ENCODE measurements at regions not wholly inside any gene's neighbourhood (a gene's known extent, or its start where the extent isn't known, plus 50 kb on each side); places are given as distances from the start of the nearest gene placed in this dataset.
"Not testable (repeated sequence)": the region's sequence is repeated elsewhere in the genome, so short reads cannot be mapped to it uniquely, and the experiment has no call there.

- DNase-seq (ENCODE audit: extremely low spot score in 2 of 2): no peak
- Histone ChIP-seq H3K36me3 (no peaks in the 10 kb centered on the region), H3K27me3 (no peaks in the 10 kb centered on the region), H3K9me3 (no peaks in the 10 kb centered on the region), H3K4me3 (no peak overlapping the region), H3K4me1 (no peaks in the 10 kb centered on the region), H3K27ac (no peak overlapping the region)
- TF ChIP-seq CTCF (IDR thresholded peaks at IDR 0.05) (no peak), POLR2A (IDR thresholded peaks at IDR 0.05) (no peak), POLR2AphosphoS5 (IDR thresholded peaks at IDR 0.05; ENCODE audit: insufficient read depth in 1 of 2, low read depth in 1 of 2) (no peak)
- intact Hi-C loops (cut with DNase I): no loop called here
Measured at GRCh38 chr14:45610318-45610717, 357.3 kb upstream of the MIS18BP1 start.

DNA sequence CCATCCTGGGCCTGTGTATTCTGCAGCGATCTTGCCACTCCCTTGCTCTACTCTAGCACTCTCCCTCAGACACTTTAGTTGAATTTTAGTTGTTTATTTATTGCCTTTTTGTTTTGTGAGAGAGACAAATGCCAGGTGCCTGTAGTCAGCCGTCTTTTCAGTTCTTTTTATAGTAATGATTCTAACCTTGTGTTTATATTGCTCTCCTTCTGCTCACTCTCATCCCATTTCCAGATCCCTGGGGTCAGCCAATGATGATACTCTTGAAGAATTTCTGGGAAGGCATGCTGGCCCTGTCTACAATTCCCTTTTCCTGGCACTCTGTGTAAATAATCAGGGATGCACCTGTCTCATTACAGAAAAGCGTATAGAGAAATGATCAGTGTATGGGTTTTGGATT lies 334.1 kb upstream of the MIS18BP1 start:
- no peak overlapping the region for H3K27ac ChIP-seq
- H3K36me3 ChIP-seq: no peaks in the 10 kb centered on the region
- no peaks in the 10 kb centered on the region for H3K9me3 ChIP-seq
- H3K4me1 ChIP-seq: no peaks in the 10 kb centered on the region
- TF ChIP-seq POLR2A (IDR thresholded peaks at IDR 0.05) (no peak), POLR2AphosphoS5 (IDR thresholded peaks at IDR 0.05; ENCODE audit: insufficient read depth in 1 of 2, low read depth in 1 of 2) (no peak), CTCF (IDR thresholded peaks at IDR 0.05) (no peak)
- intact Hi-C loops (cut with DNase I): no loop called here
- no peak overlapping the region for H3K4me3 ChIP-seq
- H3K27me3 ChIP-seq: no peaks in the 10 kb centered on the region
- DNase-seq (ENCODE audit: extremely low spot score in 2 of 2): no peak

DNA sequence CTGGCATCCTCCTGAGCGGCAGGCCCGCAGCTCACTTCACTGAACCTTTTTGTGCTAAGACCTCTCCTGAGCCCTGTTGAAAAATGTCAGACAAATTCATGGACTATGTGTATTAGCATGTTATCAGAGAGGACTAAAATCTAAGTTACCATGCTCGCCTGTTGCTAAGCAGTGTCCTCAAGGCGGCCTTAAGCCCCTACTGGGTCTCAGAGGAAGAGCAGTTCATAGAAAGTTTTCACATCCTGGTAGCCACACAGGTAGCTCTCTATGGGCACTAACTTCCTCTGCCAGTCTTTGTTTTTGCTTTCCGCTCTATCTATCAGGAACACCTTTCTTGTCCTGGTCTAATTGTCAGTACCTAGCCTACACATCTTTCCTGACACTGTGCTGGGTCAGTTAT lies 306.6 kb upstream of the MIS18BP1 start:
- H3K4me1 ChIP-seq: no peaks in the 10 kb centered on the region
- no peak overlapping the region for H3K4me3 ChIP-seq
- no peaks in the 10 kb centered on the region for H3K27me3 ChIP-seq
- H3K27ac ChIP-seq: no peak overlapping the region
- H3K9me3 ChIP-seq: no peaks in the 10 kb centered on the region
- TF ChIP-seq POLR2AphosphoS5 (IDR thresholded peaks at IDR 0.05; ENCODE audit: insufficient read depth in 1 of 2, low read depth in 1 of 2): no peak
- no peak for TF ChIP-seq CTCF (IDR thresholded peaks at IDR 0.05)
- TF ChIP-seq POLR2A (IDR thresholded peaks at IDR 0.05): no peak
- intact Hi-C loops (cut with DNase I): no loop called here
- no peaks in the 10 kb centered on the region for H3K36me3 ChIP-seq
- DNase-seq (ENCODE audit: extremely low spot score in 2 of 2): no peak

DNA sequence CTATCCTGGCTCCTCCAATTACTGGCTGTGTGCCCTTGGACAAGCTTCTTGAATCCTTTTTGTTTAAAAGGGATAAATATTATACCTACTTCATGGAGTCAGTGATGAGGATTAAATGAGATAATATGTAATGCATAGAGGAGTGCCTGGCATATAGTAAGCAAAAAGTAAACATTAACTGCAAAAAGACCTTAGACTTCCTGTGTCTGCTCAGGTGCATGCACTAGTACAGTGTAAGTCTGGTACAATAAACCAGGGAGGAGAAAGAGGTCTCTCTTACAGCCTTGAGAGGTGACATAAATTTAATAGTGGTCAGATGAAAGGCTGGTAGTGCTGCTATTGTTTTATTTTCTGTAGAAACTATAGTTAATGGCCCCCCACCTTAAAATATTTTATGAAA lies 305.2 kb upstream of the MIS18BP1 start:
- Histone ChIP-seq H3K27ac (no peak overlapping the region), H3K4me3 (no peak overlapping the region), H3K36me3 (no peaks in the 10 kb centered on the region), H3K4me1 (no peaks in the 10 kb centered on the region), H3K9me3 (no peaks in the 10 kb centered on the region), H3K27me3 (no peaks in the 10 kb centered on the region)
- intact Hi-C loops (cut with DNase I): no loop called here
- no peak for TF ChIP-seq POLR2AphosphoS5 (IDR thresholded peaks at IDR 0.05; ENCODE audit: insufficient read depth in 1 of 2, low read depth in 1 of 2)
- no peak for TF ChIP-seq CTCF (IDR thresholded peaks at IDR 0.05)
- TF ChIP-seq POLR2A (IDR thresholded peaks at IDR 0.05): no peak
- no peak for DNase-seq (ENCODE audit: extremely low spot score in 2 of 2)

- TF ChIP-seq CTCF (IDR thresholded peaks at IDR 0.05) (no peak), POLR2A (IDR thresholded peaks at IDR 0.05) (no peak), POLR2AphosphoS5 (IDR thresholded peaks at IDR 0.05; ENCODE audit: insufficient read depth in 1 of 2, low read depth in 1 of 2) (no peak)
- no peak for DNase-seq (ENCODE audit: extremely low spot score in 2 of 2)
- Histone ChIP-seq H3K9me3 (no peaks in the 10 kb centered on the region), H3K27ac (no peak overlapping the region), H3K4me1 (no peaks in the 10 kb centered on the region), H3K27me3 (no peaks in the 10 kb centered on the region), H3K36me3 (no peaks in the 10 kb centered on the region), H3K4me3 (no peak overlapping the region)
- intact Hi-C loops (cut with DNase I): no loop called here
Measured at GRCh38 chr14:45553981-45554380, 301.0 kb upstream of the MIS18BP1 start.

DNA sequence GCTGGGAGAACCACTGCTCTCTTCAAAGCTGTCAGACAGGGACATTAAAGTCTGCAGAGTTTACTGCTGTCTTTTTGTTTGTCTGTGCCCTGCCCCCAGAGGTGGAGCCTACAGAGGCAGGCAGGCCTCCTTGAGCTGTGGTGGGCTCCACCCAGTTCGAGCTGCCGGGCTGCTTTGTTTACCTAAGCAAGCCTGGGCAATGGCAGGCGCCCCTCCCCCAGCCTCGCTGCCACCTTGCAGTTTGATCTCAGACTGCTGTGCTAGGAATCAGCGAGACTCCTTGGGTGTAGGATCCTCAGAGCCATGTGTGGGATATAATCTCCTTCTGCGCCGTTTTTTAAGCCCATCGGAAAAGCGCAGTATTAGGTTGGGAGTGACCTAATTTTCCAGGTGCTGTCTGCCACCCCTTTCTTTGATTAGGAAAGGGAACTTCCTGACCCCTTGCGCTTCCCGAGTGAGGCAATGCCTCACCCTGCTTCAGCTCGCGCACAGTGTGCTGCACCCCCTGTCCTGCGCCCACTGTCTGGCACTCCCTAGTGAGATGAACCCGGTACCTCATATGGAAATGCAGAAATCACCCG lies 298.3 kb upstream of the MIS18BP1 start:
- DNase-seq (ENCODE audit: extremely low spot score in 2 of 2); H3K4me3 ChIP-seq; H3K36me3 ChIP-seq; H3K27ac ChIP-seq; intact Hi-C loops (cut with DNase I); H3K4me1 ChIP-seq; H3K27me3 ChIP-seq; H3K9me3 ChIP-seq: not testable (repeated sequence)
